ENCODE measurements at regions not wholly inside any gene's neighbourhood (a gene's known extent, or its start where the extent isn't known, plus 50 kb on each side); places are given as distances from the start of the nearest gene placed in this dataset.

DNA sequence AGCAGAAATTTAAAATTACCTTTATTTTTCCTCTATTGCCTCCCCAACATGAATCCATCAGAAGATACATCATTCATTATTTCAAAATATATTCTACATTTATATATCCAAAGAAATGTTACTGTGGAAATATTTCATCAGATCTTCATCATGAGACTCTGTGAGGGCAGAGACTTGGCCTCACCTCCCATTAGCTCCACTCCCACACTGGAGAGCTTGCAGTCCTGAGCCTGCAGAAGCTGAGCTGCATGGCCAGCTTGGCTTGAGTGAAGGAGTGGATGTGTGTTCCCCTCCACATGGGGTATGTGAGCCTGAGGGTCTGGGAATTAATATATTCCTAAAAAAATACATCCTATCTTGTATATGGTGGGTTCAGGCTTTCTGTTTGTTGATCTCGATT, 961.9 kb downstream of the TMEM121 start:
- H3K27ac ChIP-seq (ENCODE audit: low read length), result no peak overlapping the region
- H3K9me3 ChIP-seq (ENCODE audit: control insufficient read depth, low read depth, low read length), result no peaks in the 10 kb centered on the region
- DNase-seq, result no peak
- H3K4me3 ChIP-seq (ENCODE audit: low read length), result no peak overlapping the region
- H3K36me3 ChIP-seq (ENCODE audit: control insufficient read depth, insufficient read depth, low read length), result no peaks in the 10 kb centered on the region
- H3K27me3 ChIP-seq (ENCODE audit: control insufficient read depth, insufficient read depth, low read length), result no peaks in the 10 kb centered on the region
- no peaks in the 10 kb centered on the region for H3K4me1 ChIP-seq (ENCODE audit: control insufficient read depth, insufficient read depth, low read length)
- WGBS (ENCODE audit: insufficient coverage, low lambda C conversion rate), result 100% methylated on average over 1 of the region's 1 CpG

DNA sequence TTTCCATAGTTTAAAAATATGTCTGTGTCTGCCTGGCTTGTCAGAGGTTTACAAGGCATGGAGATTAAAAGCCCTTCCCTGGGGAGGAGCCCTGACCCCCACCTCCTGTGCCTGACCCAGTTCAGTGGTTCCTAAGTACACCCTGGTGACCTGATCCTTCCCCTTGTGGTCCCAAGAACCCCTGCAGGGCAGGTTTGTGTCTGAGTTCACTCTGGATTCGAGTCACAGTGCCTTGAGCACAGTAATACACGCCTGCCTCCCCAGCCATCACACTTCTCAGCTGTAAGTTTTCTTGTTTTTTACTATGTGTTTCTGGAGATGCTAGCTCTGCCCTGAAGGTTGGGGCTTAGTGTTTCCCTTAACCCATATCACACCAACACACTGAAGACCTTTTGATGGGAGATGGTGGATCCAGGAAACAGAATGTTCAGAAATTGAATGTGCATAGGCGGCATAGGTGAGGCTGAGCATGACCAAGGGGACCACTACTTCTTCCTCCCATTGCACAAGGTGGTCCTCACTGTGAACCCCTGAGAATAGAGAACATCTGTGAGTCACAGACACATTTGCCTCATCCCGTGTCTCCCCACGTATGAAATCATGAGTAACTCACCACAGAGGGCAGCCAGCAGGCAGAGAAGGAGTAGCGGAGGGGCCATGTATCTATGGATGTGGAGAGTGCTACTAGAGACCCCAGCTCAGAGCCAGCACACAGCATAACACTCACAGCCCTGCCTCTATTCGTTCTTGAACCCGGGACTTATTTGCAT, 962.9 kb downstream of the TMEM121 start:
- no CpG with 5 or more reads among the region's 8 CpGs for WGBS (ENCODE audit: insufficient coverage, low lambda C conversion rate)
- no peaks in the 10 kb centered on the region for H3K27me3 ChIP-seq (ENCODE audit: control insufficient read depth, insufficient read depth, low read length)
- no peaks in the 10 kb centered on the region for H3K36me3 ChIP-seq (ENCODE audit: control insufficient read depth, insufficient read depth, low read length)
- no peaks in the 10 kb centered on the region for H3K9me3 ChIP-seq (ENCODE audit: control insufficient read depth, low read depth, low read length)
- no peaks in the 10 kb centered on the region for H3K4me1 ChIP-seq (ENCODE audit: control insufficient read depth, insufficient read depth, low read length)
- H3K27ac ChIP-seq (ENCODE audit: low read length), result no peak overlapping the region
- DNase-seq, result no peak
- H3K4me3 ChIP-seq (ENCODE audit: low read length), result no peak overlapping the region

DNA sequence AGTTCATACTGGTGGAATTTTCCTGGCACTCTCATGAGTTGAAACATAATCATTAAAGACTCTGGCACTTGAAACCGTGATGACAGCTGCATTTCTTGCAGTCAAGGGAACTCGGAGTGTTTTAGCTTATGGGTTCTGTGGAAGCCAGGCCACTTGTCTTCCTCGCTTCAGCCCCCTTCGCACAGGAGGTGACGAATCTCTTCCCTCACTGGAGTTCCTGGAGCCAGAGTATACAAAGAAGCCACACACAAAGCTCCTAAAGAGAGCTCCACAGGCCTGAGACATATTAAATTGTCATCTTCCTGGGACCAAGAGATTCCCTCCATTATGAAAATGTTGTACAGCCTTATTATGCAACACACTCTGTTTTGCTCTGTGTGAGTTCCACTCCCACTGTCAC, 964.1 kb downstream of the TMEM121 start:
- Histone ChIP-seq H3K4me3 (ENCODE audit: low read length) (no peak overlapping the region), H3K4me1 (ENCODE audit: control insufficient read depth, insufficient read depth, low read length) (no peaks in the 10 kb centered on the region), H3K27me3 (ENCODE audit: control insufficient read depth, insufficient read depth, low read length) (no peaks in the 10 kb centered on the region), H3K9me3 (ENCODE audit: control insufficient read depth, low read depth, low read length) (no peaks in the 10 kb centered on the region), H3K27ac (ENCODE audit: low read length) (no peak overlapping the region), H3K36me3 (ENCODE audit: control insufficient read depth, insufficient read depth, low read length) (no peaks in the 10 kb centered on the region)
- WGBS (ENCODE audit: insufficient coverage, low lambda C conversion rate), result no CpG with 5 or more reads among the region's 5 CpGs
- no peak for DNase-seq

DNA sequence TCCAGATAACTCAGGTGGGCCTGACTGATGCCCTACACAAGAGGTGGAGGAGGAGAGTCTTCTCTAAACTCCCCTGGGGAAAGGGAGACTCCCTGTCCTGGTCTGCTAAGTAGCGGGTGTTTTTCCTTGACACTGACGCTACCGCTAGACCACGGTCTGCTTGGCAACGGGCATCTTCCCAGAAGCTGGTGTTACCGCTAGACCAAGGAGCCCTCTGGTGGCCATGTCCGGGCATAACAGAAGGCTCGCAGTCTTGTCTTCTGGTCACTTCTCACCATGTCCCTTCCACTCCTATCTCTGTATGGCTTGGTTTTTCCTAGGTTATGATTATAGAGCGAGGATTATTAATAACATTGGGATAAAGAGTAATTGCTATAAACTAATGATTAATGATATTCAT, 965.5 kb downstream of the TMEM121 start:
- Histone ChIP-seq H3K27me3 (ENCODE audit: control insufficient read depth, insufficient read depth, low read length) (no peaks in the 10 kb centered on the region), H3K36me3 (ENCODE audit: control insufficient read depth, insufficient read depth, low read length) (no peaks in the 10 kb centered on the region), H3K4me3 (ENCODE audit: low read length) (no peak overlapping the region), H3K9me3 (ENCODE audit: control insufficient read depth, low read depth, low read length) (no peaks in the 10 kb centered on the region), H3K4me1 (ENCODE audit: control insufficient read depth, insufficient read depth, low read length) (no peaks in the 10 kb centered on the region), H3K27ac (ENCODE audit: low read length) (no peak overlapping the region)
- no CpG with 5 or more reads among the region's 9 CpGs for WGBS (ENCODE audit: insufficient coverage, low lambda C conversion rate)
- no peak for DNase-seq

DNA sequence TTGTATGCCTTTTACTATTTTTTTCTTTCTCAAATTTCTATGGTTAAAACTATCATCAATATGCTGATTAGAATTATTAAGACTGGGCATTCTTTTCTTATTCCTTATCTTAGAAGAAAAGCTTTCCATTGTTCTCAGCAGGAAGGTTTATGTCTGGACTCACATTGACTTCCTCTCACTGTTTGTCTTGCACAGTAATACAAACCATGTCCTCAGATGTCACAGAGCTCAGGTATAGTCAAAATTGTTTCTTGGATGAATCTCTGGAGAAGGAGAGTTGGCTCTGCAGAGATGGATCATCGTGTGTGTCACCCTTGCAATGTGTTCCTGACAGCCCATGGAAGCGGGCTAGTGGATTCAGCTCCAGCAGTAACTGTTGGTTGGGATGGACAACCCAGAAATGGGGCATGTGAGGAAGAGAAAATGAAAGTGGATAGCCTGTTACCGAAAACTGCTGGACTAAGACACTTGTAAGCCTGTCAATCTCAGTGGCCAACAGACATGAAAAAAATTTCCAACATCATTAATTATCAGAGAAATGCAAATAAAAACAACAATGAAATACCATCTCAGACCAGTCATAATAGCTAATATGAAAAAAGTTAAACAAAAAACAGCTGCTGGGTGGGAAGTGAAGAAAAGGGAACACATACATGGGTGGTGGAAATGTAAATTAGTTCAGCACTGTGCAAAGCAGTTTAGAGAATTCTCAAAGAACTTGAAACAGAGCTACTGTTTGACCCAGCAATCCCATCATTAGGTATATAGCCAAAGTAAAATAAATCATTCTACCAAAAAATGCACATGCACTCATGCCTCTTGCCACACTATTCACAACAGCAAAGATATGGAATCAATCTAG, 967.8 kb downstream of the TMEM121 start:
- Histone ChIP-seq H3K4me3 (ENCODE audit: low read length) (no peak overlapping the region), H3K4me1 (ENCODE audit: control insufficient read depth, insufficient read depth, low read length) (no peaks in the 10 kb centered on the region), H3K27ac (ENCODE audit: low read length) (no peak overlapping the region), H3K9me3 (ENCODE audit: control insufficient read depth, low read depth, low read length) (no peaks in the 10 kb centered on the region), H3K36me3 (ENCODE audit: control insufficient read depth, insufficient read depth, low read length) (no peaks in the 10 kb centered on the region), H3K27me3 (ENCODE audit: control insufficient read depth, insufficient read depth, low read length) (no peaks in the 10 kb centered on the region)
- DNase-seq, result no peak
- no CpG with 5 or more reads among the region's 3 CpGs for WGBS (ENCODE audit: insufficient coverage, low lambda C conversion rate)

DNA sequence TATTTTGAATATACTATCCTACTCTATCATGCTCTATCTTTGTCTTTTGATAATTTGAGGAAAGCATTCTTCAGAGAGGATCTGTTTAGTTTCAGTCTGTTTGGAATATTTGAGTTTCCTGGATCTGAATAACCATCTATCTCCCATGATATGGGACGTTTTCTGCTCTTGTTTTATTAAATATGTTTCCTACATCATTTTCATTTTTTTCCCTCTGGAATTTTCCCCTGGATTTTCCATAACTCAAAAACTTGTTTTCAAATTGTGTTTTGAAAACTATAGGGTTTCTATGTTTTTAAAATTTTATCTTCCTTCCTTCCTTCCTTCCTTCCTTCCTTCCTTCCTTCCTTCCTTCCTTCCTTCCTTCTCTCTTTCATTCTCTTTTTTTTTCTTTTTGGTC, 974.2 kb downstream of the TMEM121 start:
- no peaks in the 10 kb centered on the region for H3K36me3 ChIP-seq (ENCODE audit: control insufficient read depth, insufficient read depth, low read length)
- H3K4me3 ChIP-seq (ENCODE audit: low read length), result no peak overlapping the region
- no peak overlapping the region for H3K27ac ChIP-seq (ENCODE audit: low read length)
- no peak for DNase-seq
- no peaks in the 10 kb centered on the region for H3K4me1 ChIP-seq (ENCODE audit: control insufficient read depth, insufficient read depth, low read length)
- 46% methylated on average over 1 of the region's 1 CpG for WGBS (ENCODE audit: insufficient coverage, low lambda C conversion rate)
- H3K9me3 ChIP-seq (ENCODE audit: control insufficient read depth, low read depth, low read length), result peaks cover 5% of the 10 kb centered on the region
- no peaks in the 10 kb centered on the region for H3K27me3 ChIP-seq (ENCODE audit: control insufficient read depth, insufficient read depth, low read length)

DNA sequence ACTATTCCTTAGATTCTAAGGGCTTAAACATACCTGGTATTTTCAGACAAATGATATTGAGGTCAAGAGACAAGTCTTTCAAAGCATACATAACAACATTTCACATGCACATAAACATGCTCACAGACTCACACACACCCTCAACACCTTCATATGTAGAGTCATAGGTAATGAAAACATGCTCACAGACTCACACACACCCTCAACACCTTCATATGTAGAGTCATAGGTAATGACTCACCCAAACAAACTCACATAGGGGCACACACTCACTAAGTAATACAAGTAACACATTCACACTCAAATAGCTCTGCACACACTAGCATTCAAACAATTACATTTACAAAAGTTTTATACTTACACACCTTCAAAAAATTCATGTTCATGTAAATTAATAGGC, 975.5 kb downstream of the TMEM121 start:
- Histone ChIP-seq H3K36me3 (ENCODE audit: control insufficient read depth, insufficient read depth, low read length) (no peaks in the 10 kb centered on the region), H3K9me3 (ENCODE audit: control insufficient read depth, low read depth, low read length) (peaks cover 5% of the 10 kb centered on the region), H3K4me1 (ENCODE audit: control insufficient read depth, insufficient read depth, low read length) (no peaks in the 10 kb centered on the region), H3K27me3 (ENCODE audit: control insufficient read depth, insufficient read depth, low read length) (no peaks in the 10 kb centered on the region), H3K4me3 (ENCODE audit: low read length) (no peak overlapping the region), H3K27ac (ENCODE audit: low read length) (no peak overlapping the region)
- no peak for DNase-seq

DNA sequence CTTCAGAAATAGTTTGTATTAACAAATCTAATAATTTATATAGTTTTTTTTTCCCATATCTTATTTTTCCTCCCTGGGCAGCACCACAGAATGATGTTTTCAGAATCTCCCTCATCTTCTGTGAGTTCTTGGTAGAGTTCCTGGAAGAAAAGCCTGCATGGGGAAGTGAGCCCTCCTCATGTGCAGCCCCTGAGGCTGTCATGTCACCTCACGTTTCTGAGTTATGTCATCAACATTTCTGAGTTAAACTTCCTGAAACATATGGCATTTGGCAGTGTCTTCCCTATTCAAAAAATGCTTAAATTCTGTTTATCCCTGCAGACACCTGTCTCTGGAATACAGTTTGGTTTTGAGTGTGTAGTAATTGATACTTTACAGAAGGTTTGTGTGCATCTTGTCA, 979.0 kb downstream of the TMEM121 start:
- Histone ChIP-seq H3K4me3 (ENCODE audit: low read length) (no peak overlapping the region), H3K27ac (ENCODE audit: low read length) (no peak overlapping the region), H3K36me3 (ENCODE audit: control insufficient read depth, insufficient read depth, low read length) (no peaks in the 10 kb centered on the region), H3K4me1 (ENCODE audit: control insufficient read depth, insufficient read depth, low read length) (no peaks in the 10 kb centered on the region), H3K27me3 (ENCODE audit: control insufficient read depth, insufficient read depth, low read length) (no peaks in the 10 kb centered on the region), H3K9me3 (ENCODE audit: control insufficient read depth, low read depth, low read length) (peaks cover 8% of the 10 kb centered on the region)
- DNase-seq, result no peak
- WGBS (ENCODE audit: insufficient coverage, low lambda C conversion rate), result no CpG with 5 or more reads among the region's 1 CpG

DNA sequence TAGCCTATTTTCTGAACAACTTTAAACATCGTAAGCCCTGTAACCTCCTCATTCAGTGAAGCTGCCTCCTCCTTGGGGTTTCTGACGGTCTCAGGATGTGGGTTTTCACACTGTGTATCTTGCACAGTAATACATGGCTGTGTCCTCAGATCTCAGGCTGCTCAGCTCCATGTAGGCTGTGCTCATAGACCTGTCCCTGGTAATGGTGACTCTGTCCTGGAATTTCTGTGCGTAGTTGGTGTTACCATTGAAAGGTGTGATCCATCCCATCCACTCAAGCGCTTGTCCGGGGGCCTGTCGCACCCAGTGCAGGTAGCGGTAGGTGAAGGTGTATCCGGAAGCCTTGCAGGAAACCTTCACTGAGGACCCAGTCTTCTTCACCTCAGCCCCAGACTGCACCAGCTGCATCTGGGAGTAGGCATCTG, 980.5 kb downstream of the TMEM121 start:
- DNase-seq, result no peak
- Histone ChIP-seq H3K4me1 (ENCODE audit: control insufficient read depth, insufficient read depth, low read length) (no peaks in the 10 kb centered on the region), H3K36me3 (ENCODE audit: control insufficient read depth, insufficient read depth, low read length) (no peaks in the 10 kb centered on the region), H3K9me3 (ENCODE audit: control insufficient read depth, low read depth, low read length) (peaks cover 7% of the 10 kb centered on the region), H3K27me3 (ENCODE audit: control insufficient read depth, insufficient read depth, low read length) (no peaks in the 10 kb centered on the region), H3K4me3 (ENCODE audit: low read length) (no peak overlapping the region), H3K27ac (ENCODE audit: low read length) (no peak overlapping the region)
- WGBS (ENCODE audit: insufficient coverage, low lambda C conversion rate), result 80% methylated on average over 1 of the region's 8 CpGs

DNA sequence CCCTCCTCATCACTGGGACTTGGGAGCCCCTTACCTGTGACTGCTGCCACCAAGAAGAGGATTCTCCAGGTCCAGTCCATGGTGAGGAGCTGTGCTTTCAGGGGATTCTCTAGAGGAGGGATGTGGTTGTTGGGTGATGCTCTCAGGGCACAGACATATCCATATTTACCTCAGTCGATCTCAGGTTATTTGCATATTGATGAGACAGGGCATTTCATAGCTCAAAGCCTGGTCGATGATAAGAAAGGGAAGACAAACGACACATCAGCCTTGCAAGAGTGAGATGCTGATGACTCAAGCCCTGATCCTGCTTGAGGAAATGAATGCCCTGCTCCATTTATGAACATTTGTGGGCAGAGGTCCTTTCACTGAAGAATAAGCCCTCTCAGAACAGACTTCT, 981.0 kb downstream of the TMEM121 start:
- Histone ChIP-seq H3K36me3 (ENCODE audit: control insufficient read depth, insufficient read depth, low read length) (no peaks in the 10 kb centered on the region), H3K27me3 (ENCODE audit: control insufficient read depth, insufficient read depth, low read length) (no peaks in the 10 kb centered on the region), H3K4me1 (ENCODE audit: control insufficient read depth, insufficient read depth, low read length) (no peaks in the 10 kb centered on the region), H3K27ac (ENCODE audit: low read length) (no peak overlapping the region), H3K4me3 (ENCODE audit: low read length) (no peak overlapping the region), H3K9me3 (ENCODE audit: control insufficient read depth, low read depth, low read length) (peaks cover 3% of the 10 kb centered on the region)
- no peak for DNase-seq
- WGBS (ENCODE audit: insufficient coverage, low lambda C conversion rate), result no CpG with 5 or more reads among the region's 3 CpGs

Measured in large intestine (tissue), 3 donors.